ENCODE measurements at regions not wholly inside any gene's neighbourhood (a gene's known extent, or its start where the extent isn't known, plus 50 kb on each side); places are given as distances from the start of the nearest gene placed in this dataset.

DNA sequence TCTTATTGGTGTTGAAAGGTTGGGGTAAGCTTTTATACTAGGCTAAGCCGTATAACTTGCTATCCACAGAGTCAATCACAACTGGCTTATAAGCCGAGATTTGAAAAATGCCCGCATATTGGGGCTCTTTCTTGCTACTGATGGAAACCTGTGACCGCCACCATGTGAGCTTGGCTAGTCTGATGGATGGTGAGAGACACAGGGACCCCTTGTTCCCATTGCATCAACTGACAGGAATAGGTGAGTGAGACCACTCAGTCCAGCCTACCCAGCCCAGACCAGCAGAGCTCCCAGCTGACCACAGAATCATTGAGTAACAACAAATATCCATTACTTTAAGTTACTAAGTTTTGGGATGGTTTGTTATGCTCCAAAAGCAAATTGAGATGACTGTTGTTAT lies 676.4 kb upstream of the HS6ST1 start:
- TF ChIP-seq, protein P1, sequence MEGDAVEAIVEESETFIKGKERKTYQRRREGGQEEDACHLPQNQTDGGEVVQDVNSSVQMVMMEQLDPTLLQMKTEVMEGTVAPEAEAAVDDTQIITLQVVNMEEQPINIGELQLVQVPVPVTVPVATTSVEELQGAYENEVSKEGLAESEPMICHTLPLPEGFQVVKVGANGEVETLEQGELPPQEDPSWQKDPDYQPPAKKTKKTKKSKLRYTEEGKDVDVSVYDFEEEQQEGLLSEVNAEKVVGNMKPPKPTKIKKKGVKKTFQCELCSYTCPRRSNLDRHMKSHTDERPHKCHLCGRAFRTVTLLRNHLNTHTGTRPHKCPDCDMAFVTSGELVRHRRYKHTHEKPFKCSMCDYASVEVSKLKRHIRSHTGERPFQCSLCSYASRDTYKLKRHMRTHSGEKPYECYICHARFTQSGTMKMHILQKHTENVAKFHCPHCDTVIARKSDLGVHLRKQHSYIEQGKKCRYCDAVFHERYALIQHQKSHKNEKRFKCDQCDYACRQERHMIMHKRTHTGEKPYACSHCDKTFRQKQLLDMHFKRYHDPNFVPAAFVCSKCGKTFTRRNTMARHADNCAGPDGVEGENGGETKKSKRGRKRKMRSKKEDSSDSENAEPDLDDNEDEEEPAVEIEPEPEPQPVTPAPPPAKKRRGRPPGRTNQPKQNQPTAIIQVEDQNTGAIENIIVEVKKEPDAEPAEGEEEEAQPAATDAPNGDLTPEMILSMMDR (IDR thresholded peaks at IDR 0.05): no peak
- no peak for TF ChIP-seq POLR2A (IDR thresholded peaks at IDR 0.05)

Measured in testis (tissue), 2 donors.